ENCODE measurements at regions not wholly inside any gene's neighbourhood (a gene's known extent, or its start where the extent isn't known, plus 50 kb on each side); places are given as distances from the start of the nearest gene placed in this dataset.
"Not testable (repeated sequence)": the region's sequence is repeated elsewhere in the genome, so short reads cannot be mapped to it uniquely, and the experiment has no call there.

DNA sequence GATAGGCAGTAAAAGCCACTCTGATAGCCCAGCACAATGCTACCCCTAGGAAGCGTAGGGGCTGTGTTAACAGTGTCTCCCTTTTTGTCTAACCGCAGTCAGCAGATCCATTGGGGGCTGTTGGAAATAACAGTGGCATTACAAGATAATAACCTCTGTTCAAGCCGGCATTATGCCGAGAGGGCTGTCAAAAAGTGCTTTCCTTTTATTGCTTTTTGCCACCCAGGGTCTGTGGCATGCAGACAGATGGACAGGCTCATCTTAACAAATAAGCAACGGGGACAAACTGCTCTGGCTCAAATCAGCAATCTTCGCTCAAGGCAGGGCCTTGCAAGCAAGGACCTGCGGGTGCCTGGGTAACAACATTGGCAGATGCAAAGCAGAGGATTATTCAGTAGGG lies 123.3 kb downstream of the TLR4 start:
- Histone ChIP-seq H3K79me2 (ENCODE audit: low read length) (no peaks in the 10 kb centered on the region), H4K20me1 (ENCODE audit: insufficient read depth, low read depth, low read length) (no peaks in the 10 kb centered on the region), H3K36me3 (ENCODE audit: insufficient read depth, low read length) (no peaks in the 10 kb centered on the region), H3K4me3 (ENCODE audit: low read length) (no peak overlapping the region), H3K4me2 (ENCODE audit: low read depth, low read length, poor library complexity, severe bottlenecking) (no peak overlapping the region), H3K4me1 (ENCODE audit: low read length) (no peaks in the 10 kb centered on the region), H2AFZ (ENCODE audit: low read length) (no peak overlapping the region), H3K9me2 (replicated peaks; ENCODE audit: insufficient read depth, low read length) (no peaks in the 10 kb centered on the region), H3K9me3 (ENCODE audit: low read length) (no peaks in the 10 kb centered on the region), H3K27me3 (ENCODE audit: low read length) (no peaks in the 10 kb centered on the region), H3K27ac (ENCODE audit: low read length) (no peak overlapping the region), H3K9ac (ENCODE audit: low read length) (no peak overlapping the region)
- DNase-seq, result no peak

DNA sequence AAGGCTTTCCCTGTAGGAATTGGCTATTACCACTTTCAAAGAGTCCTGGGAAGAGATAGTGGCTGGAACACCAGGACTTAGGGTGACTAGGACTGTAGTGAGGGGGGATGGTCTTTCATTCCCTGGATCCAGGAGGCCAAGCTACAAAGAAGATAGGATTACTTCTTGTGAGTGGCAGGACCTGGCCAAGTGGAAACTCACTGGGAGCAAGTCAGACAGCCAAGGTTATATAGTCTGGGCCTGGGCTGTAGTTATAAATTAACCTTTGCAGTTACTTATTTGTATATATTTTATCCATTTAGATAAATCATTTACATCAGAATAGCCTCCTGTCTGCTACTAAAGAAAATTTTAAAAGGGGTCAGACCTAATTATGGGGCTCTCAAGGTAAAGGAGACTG lies 124.3 kb downstream of the TLR4 start:
- no peaks in the 10 kb centered on the region for H4K20me1 ChIP-seq (ENCODE audit: insufficient read depth, low read depth, low read length)

DNA sequence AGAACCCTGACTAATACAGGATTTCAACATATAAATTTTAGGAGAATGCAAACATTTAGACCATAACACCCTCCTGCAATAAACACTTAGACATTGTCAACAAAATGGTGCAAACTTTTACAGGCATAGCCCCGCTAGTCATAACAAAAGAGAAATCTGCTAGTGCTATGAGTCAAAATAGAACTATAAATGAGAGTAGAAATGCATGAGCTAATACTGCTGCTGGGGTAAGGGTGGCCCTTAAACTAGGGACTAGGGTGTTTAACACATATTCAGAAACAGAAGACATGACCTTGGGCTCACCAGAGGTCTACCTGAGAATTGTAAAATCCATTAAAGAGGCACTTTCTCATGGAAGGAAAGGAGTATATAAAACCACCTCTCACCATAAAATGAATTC lies 131.6 kb downstream of the TLR4 start:
- Histone ChIP-seq H3K79me2 (ENCODE audit: low read length) (no peaks in the 10 kb centered on the region), H4K20me1 (ENCODE audit: insufficient read depth, low read depth, low read length) (no peaks in the 10 kb centered on the region), H3K4me1 (ENCODE audit: low read length) (no peaks in the 10 kb centered on the region), H3K27me3 (ENCODE audit: low read length) (no peaks in the 10 kb centered on the region), H3K4me3 (ENCODE audit: low read length) (no peak overlapping the region), H2AFZ (ENCODE audit: low read length) (no peak overlapping the region), H3K36me3 (ENCODE audit: insufficient read depth, low read length) (no peaks in the 10 kb centered on the region), H3K27ac (ENCODE audit: low read length) (no peak overlapping the region), H3K9me2 (replicated peaks; ENCODE audit: insufficient read depth, low read length) (no peaks in the 10 kb centered on the region), H3K9ac (ENCODE audit: low read length) (no peak overlapping the region), H3K4me2 (ENCODE audit: low read depth, low read length, poor library complexity, severe bottlenecking) (no peak overlapping the region), H3K9me3 (ENCODE audit: low read length) (no peaks in the 10 kb centered on the region)
- DNase-seq, result no peak

More for the DNA sequence above, 124.3 kb downstream of the TLR4 start:
- Histone ChIP-seq H3K36me3 (ENCODE audit: insufficient read depth, low read length) (no peaks in the 10 kb centered on the region), H3K27ac (ENCODE audit: low read length) (no peak overlapping the region), H3K9me2 (replicated peaks; ENCODE audit: insufficient read depth, low read length) (no peaks in the 10 kb centered on the region), H2AFZ (ENCODE audit: low read length) (no peak overlapping the region), H3K27me3 (ENCODE audit: low read length) (no peaks in the 10 kb centered on the region), H3K9ac (ENCODE audit: low read length) (no peak overlapping the region), H3K9me3 (ENCODE audit: low read length) (no peaks in the 10 kb centered on the region), H3K79me2 (ENCODE audit: low read length) (no peaks in the 10 kb centered on the region), H3K4me1 (ENCODE audit: low read length) (no peaks in the 10 kb centered on the region), H3K4me2 (ENCODE audit: low read depth, low read length, poor library complexity, severe bottlenecking) (no peak overlapping the region), H3K4me3 (ENCODE audit: low read length) (no peak overlapping the region)
- no peak for DNase-seq

DNA sequence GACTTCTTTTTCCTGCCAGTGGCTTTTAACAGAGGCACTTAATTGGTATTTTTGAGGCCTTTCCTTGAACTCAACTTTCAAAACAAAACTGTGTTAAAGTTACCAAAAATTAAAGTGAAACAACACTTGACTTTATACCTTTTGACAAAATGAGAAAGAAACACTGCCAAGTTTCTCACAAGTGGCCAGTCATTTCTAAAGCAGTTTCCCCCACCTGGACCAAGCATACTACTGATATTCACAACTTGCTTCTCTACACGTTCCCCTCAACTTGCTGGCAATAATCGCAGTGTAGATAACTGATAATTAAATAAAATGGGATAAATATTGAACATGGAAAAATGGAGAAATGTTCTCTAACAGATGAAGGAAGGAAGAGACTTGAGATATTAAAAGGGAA lies 135.7 kb downstream of the TLR4 start:
- Histone ChIP-seq H3K27me3 (ENCODE audit: low read length) (no peaks in the 10 kb centered on the region), H4K20me1 (ENCODE audit: insufficient read depth, low read depth, low read length) (no peaks in the 10 kb centered on the region), H3K4me3 (ENCODE audit: low read length) (no peak overlapping the region), H3K9ac (ENCODE audit: low read length) (no peak overlapping the region), H2AFZ (ENCODE audit: low read length) (no peak overlapping the region), H3K4me2 (ENCODE audit: low read depth, low read length, poor library complexity, severe bottlenecking) (no peak overlapping the region), H3K27ac (ENCODE audit: low read length) (no peak overlapping the region), H3K9me3 (ENCODE audit: low read length) (no peaks in the 10 kb centered on the region), H3K79me2 (ENCODE audit: low read length) (no peaks in the 10 kb centered on the region), H3K4me1 (ENCODE audit: low read length) (no peaks in the 10 kb centered on the region), H3K9me2 (replicated peaks; ENCODE audit: insufficient read depth, low read length) (no peaks in the 10 kb centered on the region), H3K36me3 (ENCODE audit: insufficient read depth, low read length) (no peaks in the 10 kb centered on the region)
- no peak for DNase-seq

DNA sequence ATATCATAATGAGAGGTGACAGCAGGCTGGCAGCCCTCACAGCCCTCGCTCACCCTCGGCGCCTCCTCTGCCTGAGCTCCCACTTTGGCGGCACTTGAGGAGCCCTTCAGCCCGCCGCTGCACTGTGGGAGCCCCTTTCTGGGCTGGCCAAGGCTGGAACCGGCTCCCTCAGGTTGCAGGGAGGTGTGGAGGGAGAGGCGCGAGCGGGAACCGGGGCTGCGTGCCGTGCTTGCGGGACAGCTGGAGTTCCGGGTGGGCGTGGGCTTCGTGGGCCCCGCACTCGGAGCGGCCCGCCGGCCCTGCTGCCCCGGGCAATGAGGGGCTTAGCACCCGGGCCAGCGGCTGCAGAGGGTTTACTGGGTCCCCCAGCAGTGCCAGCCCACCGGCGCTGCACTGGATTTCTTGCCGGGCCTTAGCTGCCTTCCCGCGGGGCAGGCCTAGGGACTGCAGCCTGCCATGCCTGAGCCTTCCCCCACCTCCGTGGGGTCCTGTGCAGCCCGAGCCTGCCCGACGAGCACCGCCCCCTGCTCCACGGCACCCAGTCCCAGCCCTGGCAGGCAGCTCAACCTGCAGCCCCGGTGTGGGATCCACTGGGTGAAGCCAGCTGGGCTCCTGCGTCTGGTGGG lies 147.7 kb downstream of the TLR4 start:
- H3K9me2 ChIP-seq (replicated peaks; ENCODE audit: insufficient read depth, low read length); H3K4me1 ChIP-seq (ENCODE audit: low read length); H3K36me3 ChIP-seq (ENCODE audit: insufficient read depth, low read length); H3K4me3 ChIP-seq (ENCODE audit: low read length); H3K4me2 ChIP-seq (ENCODE audit: low read depth, low read length, poor library complexity, severe bottlenecking); H3K79me2 ChIP-seq (ENCODE audit: low read length); H2AFZ ChIP-seq (ENCODE audit: low read length); H3K9me3 ChIP-seq (ENCODE audit: low read length); H4K20me1 ChIP-seq (ENCODE audit: insufficient read depth, low read depth, low read length); DNase-seq; H3K27ac ChIP-seq (ENCODE audit: low read length); H3K27me3 ChIP-seq (ENCODE audit: low read length); H3K9ac ChIP-seq (ENCODE audit: low read length): not testable (repeated sequence)

DNA sequence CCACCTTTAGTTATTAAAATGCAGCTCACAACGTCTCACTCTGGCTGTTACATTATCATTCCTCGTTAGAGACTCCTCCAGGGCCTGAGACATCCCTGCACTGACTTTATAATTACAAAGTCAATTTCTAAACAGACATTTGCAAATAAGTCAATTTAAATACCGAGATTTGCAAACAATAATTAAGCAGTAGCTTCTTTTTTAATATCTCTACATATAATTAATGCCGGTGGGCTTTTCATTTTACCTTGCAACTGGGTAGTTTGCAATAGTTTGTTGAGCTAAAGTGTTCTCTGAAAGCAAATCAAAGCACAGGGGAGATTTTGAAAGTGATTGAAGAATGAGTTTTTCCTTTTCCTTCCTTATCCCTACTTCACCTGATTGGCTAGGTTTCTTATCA lies 154.4 kb downstream of the TLR4 start:
- Histone ChIP-seq H3K9me2 (replicated peaks; ENCODE audit: insufficient read depth, low read length) (0 out of 2 replicates have a peak, but pooled peaks cover 3% of the 10 kb centered on the region), H4K20me1 (ENCODE audit: insufficient read depth, low read depth, low read length) (no peaks in the 10 kb centered on the region), H3K27me3 (ENCODE audit: low read length) (no peaks in the 10 kb centered on the region), H2AFZ (ENCODE audit: low read length) (no peak overlapping the region), H3K4me1 (ENCODE audit: low read length) (no peaks in the 10 kb centered on the region), H3K79me2 (ENCODE audit: low read length) (no peaks in the 10 kb centered on the region), H3K9ac (ENCODE audit: low read length) (no peak overlapping the region), H3K4me3 (ENCODE audit: low read length) (no peak overlapping the region), H3K9me3 (ENCODE audit: low read length) (no peaks in the 10 kb centered on the region), H3K36me3 (ENCODE audit: insufficient read depth, low read length) (no peaks in the 10 kb centered on the region), H3K27ac (ENCODE audit: low read length) (no peak overlapping the region), H3K4me2 (ENCODE audit: low read depth, low read length, poor library complexity, severe bottlenecking) (no peak overlapping the region)
- DNase-seq, result no peak

DNA sequence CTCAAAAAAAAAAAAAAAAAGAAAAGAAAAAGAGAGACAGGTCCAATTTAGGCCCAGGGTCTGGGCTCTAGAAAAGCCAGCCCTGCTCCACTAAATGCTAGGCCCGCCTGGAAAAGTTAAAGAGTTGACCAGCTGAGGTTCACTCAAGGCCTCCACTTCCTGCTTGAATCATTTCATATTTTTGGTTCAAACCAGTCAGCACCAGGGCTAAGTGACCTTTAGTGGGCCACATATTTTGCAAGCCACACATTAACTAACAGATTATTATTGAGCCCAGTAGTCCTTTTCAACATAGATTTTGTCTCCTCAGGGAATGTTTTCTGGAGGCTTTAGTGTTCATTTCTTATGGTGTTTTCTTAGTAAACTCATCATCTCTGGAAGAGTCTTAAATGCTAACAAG lies 156.6 kb downstream of the TLR4 start:
- 0 out of 2 replicates have a peak, but pooled peaks cover 3% of the 10 kb centered on the region for H3K9me2 ChIP-seq (replicated peaks; ENCODE audit: insufficient read depth, low read length)
- no peak for DNase-seq

DNA sequence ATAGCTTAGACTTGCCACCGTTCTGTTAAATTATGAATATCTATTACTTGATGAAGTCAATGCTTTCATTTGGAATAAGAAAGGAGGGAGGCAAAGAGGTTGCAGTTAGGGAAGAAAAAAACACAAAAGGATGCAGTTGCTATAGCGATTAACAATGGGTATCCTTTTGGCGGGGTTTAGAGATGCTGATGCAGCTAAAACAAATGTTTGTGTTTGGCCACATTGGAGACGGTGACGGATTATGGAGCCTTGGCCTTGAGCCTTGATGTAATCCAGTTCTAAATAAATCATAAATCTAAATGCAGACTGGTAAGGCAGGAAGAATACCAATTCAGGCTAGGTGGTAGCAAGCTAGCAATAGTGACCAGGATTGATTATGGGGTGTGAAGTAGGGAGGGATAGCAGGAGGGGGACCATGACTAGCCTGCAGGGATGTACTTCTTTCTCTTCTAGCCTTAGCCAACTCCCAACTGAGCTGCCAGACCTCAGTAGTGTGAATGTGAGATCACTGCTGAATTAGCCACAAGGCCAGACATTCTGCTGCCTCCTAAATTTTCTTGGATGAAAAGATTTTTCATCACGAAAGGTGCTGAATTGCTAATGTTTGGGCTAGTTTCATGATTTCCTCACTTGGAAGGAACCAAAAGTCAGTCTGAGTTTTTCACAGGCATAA lies 160.3 kb downstream of the TLR4 start:
- no peak overlapping the region for H2AFZ ChIP-seq (ENCODE audit: low read length)
- no peak overlapping the region for H3K9ac ChIP-seq (ENCODE audit: low read length)
- H3K4me3 ChIP-seq (ENCODE audit: low read length), result no peak overlapping the region
- H3K79me2 ChIP-seq (ENCODE audit: low read length), result no peaks in the 10 kb centered on the region
- no peaks in the 10 kb centered on the region for H3K9me2 ChIP-seq (replicated peaks; ENCODE audit: insufficient read depth, low read length)
- no peak overlapping the region for H3K27ac ChIP-seq (ENCODE audit: low read length)
- H3K27me3 ChIP-seq (ENCODE audit: low read length), result no peaks in the 10 kb centered on the region
- H3K4me2 ChIP-seq (ENCODE audit: low read depth, low read length, poor library complexity, severe bottlenecking), result no peak overlapping the region
- no peaks in the 10 kb centered on the region for H3K4me1 ChIP-seq (ENCODE audit: low read length)
- DNase-seq, result no peak
- no peaks in the 10 kb centered on the region for H3K36me3 ChIP-seq (ENCODE audit: insufficient read depth, low read length)
- no peaks in the 10 kb centered on the region for H3K9me3 ChIP-seq (ENCODE audit: low read length)
- no peaks in the 10 kb centered on the region for H4K20me1 ChIP-seq (ENCODE audit: insufficient read depth, low read depth, low read length)

More for the DNA sequence above, 156.6 kb downstream of the TLR4 start:
- Histone ChIP-seq H2AFZ (ENCODE audit: low read length) (no peak overlapping the region), H3K9me3 (ENCODE audit: low read length) (no peaks in the 10 kb centered on the region), H3K27me3 (ENCODE audit: low read length) (no peaks in the 10 kb centered on the region), H3K36me3 (ENCODE audit: insufficient read depth, low read length) (no peaks in the 10 kb centered on the region), H3K4me3 (ENCODE audit: low read length) (no peak overlapping the region), H3K4me1 (ENCODE audit: low read length) (no peaks in the 10 kb centered on the region), H3K4me2 (ENCODE audit: low read depth, low read length, poor library complexity, severe bottlenecking) (no peak overlapping the region), H3K79me2 (ENCODE audit: low read length) (no peaks in the 10 kb centered on the region), H3K9ac (ENCODE audit: low read length) (no peak overlapping the region), H4K20me1 (ENCODE audit: insufficient read depth, low read depth, low read length) (no peaks in the 10 kb centered on the region), H3K27ac (ENCODE audit: low read length) (no peak overlapping the region)
